HUES6 (cell line): ENCODE measurements at regions not wholly inside any gene's neighbourhood (a gene's known extent, or its start where the extent isn't known, plus 50 kb on each side); places are given as distances from the start of the nearest gene placed in this dataset.

ENCODE experiments used
- H3K27ac ChIP-seq: 2 replicates; pipeline ENCODE4 v1.7.0; 2013; ENCODE audit warnings: low read depth, mild to moderate bottlenecking, low read length, inconsistent platforms
- H3K27me3 ChIP-seq: 2 replicates; pipeline ENCODE4 v1.6.1; 2013; ENCODE audit warnings: low read length; ENCODE audit not compliant: control insufficient read depth, insufficient read depth
- H3K36me3 ChIP-seq: 2 replicates; pipeline ENCODE4 v1.6.1; 2013; ENCODE audit warnings: low read length; ENCODE audit not compliant: control insufficient read depth, insufficient read depth
- H3K4me1 ChIP-seq: 2 replicates; pipeline ENCODE4 v1.6.1; 2013; ENCODE audit warnings: low read length; ENCODE audit not compliant: control insufficient read depth, insufficient read depth
- H3K4me3 ChIP-seq: 2 replicates; pipeline ENCODE4 v1.5.1; 2013; ENCODE audit warnings: low read depth, low read length
- H3K9ac ChIP-seq: one replicate; pipeline ENCODE4 v1.6.1; 2013; ENCODE audit warnings: mild to moderate bottlenecking, low read length
- H3K9me3 ChIP-seq: 2 replicates; pipeline ENCODE4 v1.6.1; 2013; ENCODE audit warnings: low read depth, low read length; ENCODE audit not compliant: control insufficient read depth, insufficient read depth

DNA sequence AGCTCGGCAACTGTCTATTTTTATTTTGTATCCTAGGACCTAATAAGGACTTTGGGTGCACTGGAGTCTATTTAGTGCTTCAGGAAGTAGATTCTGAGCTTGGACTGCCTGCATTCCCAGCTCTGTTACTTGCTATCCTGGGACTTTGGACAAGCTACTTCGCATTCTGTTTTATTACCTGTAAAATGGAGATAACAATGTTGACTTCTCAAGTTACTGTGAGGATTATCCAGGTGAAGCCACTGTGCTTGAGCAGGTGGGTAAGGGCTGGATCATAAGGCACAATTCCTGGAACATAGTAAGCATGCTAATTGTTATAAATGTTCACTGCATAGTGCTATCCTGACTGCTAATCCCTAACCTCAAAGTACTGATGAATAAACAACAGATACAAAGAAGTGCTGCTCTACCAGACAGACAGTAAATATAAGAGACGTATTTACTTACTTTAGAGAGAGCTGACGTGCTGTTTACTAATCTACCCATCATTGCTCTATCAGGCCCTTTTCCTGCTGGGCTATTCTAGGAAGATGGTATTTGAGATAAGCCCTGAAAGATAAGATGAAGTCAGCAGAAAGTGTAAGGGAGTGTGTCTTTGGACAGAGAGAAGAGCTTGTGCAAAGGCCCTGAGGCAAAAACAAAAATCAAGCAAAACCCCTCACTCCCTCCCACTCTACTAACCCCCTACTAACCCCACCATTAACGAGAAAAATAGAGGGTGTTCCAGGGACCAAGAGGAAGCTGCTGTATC is 50.8 kb upstream of the FLT1 start:
- Histone ChIP-seq H3K4me1 (peaks cover 5% of the 10 kb centered on the region; the same call in 1 of the 2 replicates), H3K27me3 (no peaks in the 10 kb centered on the region), H3K27ac (no peak overlapping the region), H3K9me3 (peaks cover 19% of the 10 kb centered on the region), H3K36me3 (no peaks in the 10 kb centered on the region), H3K4me3 (no peak overlapping the region), H3K9ac (no peak overlapping the region)
